HL-60 (cell line): ENCODE measurements at regions not wholly inside any gene's neighbourhood (a gene's known extent, or its start where the extent isn't known, plus 50 kb on each side); places are given as distances from the start of the nearest gene placed in this dataset.

Source experiments
- GABPA ChIP-seq: IDR thresholded peaks from 2 replicates; pipeline ENCODE4 v1.6.1; 2012; ENCODE audit warnings: low read depth
- TF ChIP-seq, protein P1 (sequence below): IDR thresholded peaks from one replicate; pipeline ENCODE4 v1.5.1; 2011; ENCODE audit warnings: low read length, control low read depth, inconsistent platforms; ENCODE audit not compliant: insufficient read depth
- TF ChIP-seq, protein P2 (sequence below): IDR thresholded peaks from 2 replicates; pipeline ENCODE4 v1.6.1; 2012; ENCODE audit warnings: low read depth; ENCODE audit not compliant: insufficient replicate concordance

DNA sequence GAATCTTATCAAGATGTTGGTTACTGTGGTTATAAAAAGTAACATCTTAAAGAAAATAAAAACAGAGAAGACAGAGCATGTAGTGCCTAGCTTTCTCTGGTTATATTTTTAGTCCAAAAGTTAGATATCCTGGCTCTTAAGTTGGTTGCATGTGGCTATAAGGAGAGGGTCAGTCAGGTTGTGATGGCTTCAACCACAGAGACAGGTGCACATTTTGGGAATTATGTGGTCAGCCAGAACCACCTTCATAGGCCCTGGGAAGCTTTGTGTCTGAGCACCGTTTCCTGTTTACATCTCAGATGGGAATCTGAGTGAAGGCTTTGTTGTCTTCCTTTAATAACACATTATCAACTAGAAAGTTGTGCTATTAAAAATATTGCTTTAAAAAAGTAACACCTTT, 265.1 kb upstream of the IGFBP3 start:
- no peak for TF ChIP-seq GABPA
- TF ChIP-seq, protein P1, sequence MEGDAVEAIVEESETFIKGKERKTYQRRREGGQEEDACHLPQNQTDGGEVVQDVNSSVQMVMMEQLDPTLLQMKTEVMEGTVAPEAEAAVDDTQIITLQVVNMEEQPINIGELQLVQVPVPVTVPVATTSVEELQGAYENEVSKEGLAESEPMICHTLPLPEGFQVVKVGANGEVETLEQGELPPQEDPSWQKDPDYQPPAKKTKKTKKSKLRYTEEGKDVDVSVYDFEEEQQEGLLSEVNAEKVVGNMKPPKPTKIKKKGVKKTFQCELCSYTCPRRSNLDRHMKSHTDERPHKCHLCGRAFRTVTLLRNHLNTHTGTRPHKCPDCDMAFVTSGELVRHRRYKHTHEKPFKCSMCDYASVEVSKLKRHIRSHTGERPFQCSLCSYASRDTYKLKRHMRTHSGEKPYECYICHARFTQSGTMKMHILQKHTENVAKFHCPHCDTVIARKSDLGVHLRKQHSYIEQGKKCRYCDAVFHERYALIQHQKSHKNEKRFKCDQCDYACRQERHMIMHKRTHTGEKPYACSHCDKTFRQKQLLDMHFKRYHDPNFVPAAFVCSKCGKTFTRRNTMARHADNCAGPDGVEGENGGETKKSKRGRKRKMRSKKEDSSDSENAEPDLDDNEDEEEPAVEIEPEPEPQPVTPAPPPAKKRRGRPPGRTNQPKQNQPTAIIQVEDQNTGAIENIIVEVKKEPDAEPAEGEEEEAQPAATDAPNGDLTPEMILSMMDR, result no peak
- TF ChIP-seq, protein P2, sequence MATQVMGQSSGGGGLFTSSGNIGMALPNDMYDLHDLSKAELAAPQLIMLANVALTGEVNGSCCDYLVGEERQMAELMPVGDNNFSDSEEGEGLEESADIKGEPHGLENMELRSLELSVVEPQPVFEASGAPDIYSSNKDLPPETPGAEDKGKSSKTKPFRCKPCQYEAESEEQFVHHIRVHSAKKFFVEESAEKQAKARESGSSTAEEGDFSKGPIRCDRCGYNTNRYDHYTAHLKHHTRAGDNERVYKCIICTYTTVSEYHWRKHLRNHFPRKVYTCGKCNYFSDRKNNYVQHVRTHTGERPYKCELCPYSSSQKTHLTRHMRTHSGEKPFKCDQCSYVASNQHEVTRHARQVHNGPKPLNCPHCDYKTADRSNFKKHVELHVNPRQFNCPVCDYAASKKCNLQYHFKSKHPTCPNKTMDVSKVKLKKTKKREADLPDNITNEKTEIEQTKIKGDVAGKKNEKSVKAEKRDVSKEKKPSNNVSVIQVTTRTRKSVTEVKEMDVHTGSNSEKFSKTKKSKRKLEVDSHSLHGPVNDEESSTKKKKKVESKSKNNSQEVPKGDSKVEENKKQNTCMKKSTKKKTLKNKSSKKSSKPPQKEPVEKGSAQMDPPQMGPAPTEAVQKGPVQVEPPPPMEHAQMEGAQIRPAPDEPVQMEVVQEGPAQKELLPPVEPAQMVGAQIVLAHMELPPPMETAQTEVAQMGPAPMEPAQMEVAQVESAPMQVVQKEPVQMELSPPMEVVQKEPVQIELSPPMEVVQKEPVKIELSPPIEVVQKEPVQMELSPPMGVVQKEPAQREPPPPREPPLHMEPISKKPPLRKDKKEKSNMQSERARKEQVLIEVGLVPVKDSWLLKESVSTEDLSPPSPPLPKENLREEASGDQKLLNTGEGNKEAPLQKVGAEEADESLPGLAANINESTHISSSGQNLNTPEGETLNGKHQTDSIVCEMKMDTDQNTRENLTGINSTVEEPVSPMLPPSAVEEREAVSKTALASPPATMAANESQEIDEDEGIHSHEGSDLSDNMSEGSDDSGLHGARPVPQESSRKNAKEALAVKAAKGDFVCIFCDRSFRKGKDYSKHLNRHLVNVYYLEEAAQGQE, result no peak
